Activated CD4-positive, alpha-beta T cell treated with anti-CD3 and anti-CD28 coated beads, Interleukin-2, amount 10 ng/mL, durations not matched to agents 7 days and 5 days (primary cell): ENCODE measurements at regions not wholly inside any gene's neighbourhood (a gene's known extent, or its start where the extent isn't known, plus 50 kb on each side); places are given as distances from the start of the nearest gene placed in this dataset.
"Not testable (repeated sequence)": the region's sequence is repeated elsewhere in the genome, so short reads cannot be mapped to it uniquely, and the experiment has no call there.

Source experiments
- CTCF ChIA-PET: fragments of 350-600 bp; sonication (Branson Sonifier 250); formaldehyde crosslinking; loops from one replicate; lab custom pipeline; 2021; ENCODE audit warnings: antibody characterized with exemption; lab: Charles Lee
- POLR2A ChIA-PET: fragments of 350-600 bp; sonication (Branson Sonifier 250); formaldehyde crosslinking; loops from one replicate; lab custom pipeline; 2021; ENCODE audit warnings: antibody characterized with exemption; lab: Charles Lee
- DNase-seq: peaks from one replicate; pipeline ENCODE4 v3.0.0-alpha.2; 2020
- H3K27ac Mint-ChIP-seq: one replicate; pipeline ENCODE4 v1.8.0; 2021; ENCODE audit warnings: mild to moderate bottlenecking, moderate library complexity, mixed read lengths
- H3K27me3 Mint-ChIP-seq: one replicate; pipeline ENCODE4 v1.8.0; 2021; ENCODE audit warnings: mixed read lengths
- H3K36me3 Mint-ChIP-seq: one replicate; pipeline ENCODE4 v1.8.0; 2021; ENCODE audit warnings: low read depth, mixed read lengths
- H3K4me1 Mint-ChIP-seq: one replicate; pipeline ENCODE4 v1.8.0; 2021; ENCODE audit warnings: mixed read lengths
- H3K4me3 Mint-ChIP-seq: one replicate; pipeline ENCODE4 v1.8.0; 2021; ENCODE audit warnings: mild to moderate bottlenecking, moderate library complexity, mixed read lengths
- H3K9me3 Mint-ChIP-seq: one replicate; pipeline ENCODE4 v1.8.0; 2021; ENCODE audit warnings: mixed read lengths

- Mint-ChIP-seq H3K27me3 (peaks cover 29% of the 10 kb centered on the region), H3K4me1 (peaks cover 13% of the 10 kb centered on the region), H3K27ac (no peak overlapping the region), H3K9me3 (no peaks in the 10 kb centered on the region), H3K36me3 (no peaks in the 10 kb centered on the region), H3K4me3 (no peak overlapping the region)
- ChIA-PET CTCF (interaction anchor here (0.7 to 3.2 kb wide), 12 partner anchors 11 to 554 kb away, joined by 3 to 24 read pairs (median 4); no protein-coding TSS in a partner anchor), POLR2A (no interaction called here)
- DNase-seq, result peak; percentile 48
These were observed 684.3 kb downstream of the TMEM121 start for GRCh38 chr14:106210650-106211049.

- no peak overlapping the region for H3K27ac Mint-ChIP-seq
- no peaks in the 10 kb centered on the region for H3K36me3 Mint-ChIP-seq
- H3K27me3 Mint-ChIP-seq, result peaks cover 29% of the 10 kb centered on the region
- H3K4me1 Mint-ChIP-seq, result peaks cover 13% of the 10 kb centered on the region
- ChIA-PET POLR2A (no interaction called here), CTCF (interaction anchor here (0.8 to 3.2 kb wide), 6 partner anchors 12 to 257 kb away, joined by 3 to 24 read pairs (median 6); no protein-coding TSS in a partner anchor)
- no peaks in the 10 kb centered on the region for H3K9me3 Mint-ChIP-seq
- no peak overlapping the region for H3K4me3 Mint-ChIP-seq
- no peak for DNase-seq
These were observed 685.0 kb downstream of the TMEM121 start for GRCh38 chr14:106211334-106211900.

GRCh38 chr14:106215229-106215628 is 688.8 kb downstream of the TMEM121 start:
- Mint-ChIP-seq H3K4me1 (peaks cover 14% of the 10 kb centered on the region), H3K4me3 (no peak overlapping the region), H3K36me3 (no peaks in the 10 kb centered on the region), H3K27ac (no peak overlapping the region), H3K9me3 (no peaks in the 10 kb centered on the region), H3K27me3 (peaks cover 8% of the 10 kb centered on the region)
- no peak for DNase-seq
- POLR2A ChIA-PET, result no interaction called here
- CTCF ChIA-PET, result no interaction called here

- Mint-ChIP-seq H3K4me1 (peaks cover 8% of the 10 kb centered on the region), H3K27me3 (peaks cover 8% of the 10 kb centered on the region)
- CTCF ChIA-PET, result no interaction called here
These were observed 690.3 kb downstream of the TMEM121 start for GRCh38 chr14:106216679-106217078.

GRCh38 chr14:106218174-106218573 is 691.8 kb downstream of the TMEM121 start:
- no peak for DNase-seq
- ChIA-PET CTCF (no interaction called here), POLR2A (no interaction called here)
- Mint-ChIP-seq H3K9me3 (no peaks in the 10 kb centered on the region), H3K4me1 (peaks cover 12% of the 10 kb centered on the region), H3K36me3 (no peaks in the 10 kb centered on the region), H3K27me3 (peaks cover 8% of the 10 kb centered on the region), H3K27ac (no peak overlapping the region), H3K4me3 (no peak overlapping the region)

More at GRCh38 chr14:106216679-106217078, 690.3 kb downstream of the TMEM121 start:
- POLR2A ChIA-PET, result no interaction called here
- H3K4me3 Mint-ChIP-seq, result no peak overlapping the region
- no peaks in the 10 kb centered on the region for H3K36me3 Mint-ChIP-seq
- no peaks in the 10 kb centered on the region for H3K9me3 Mint-ChIP-seq
- no peak for DNase-seq
- no peak overlapping the region for H3K27ac Mint-ChIP-seq

- H3K4me1 Mint-ChIP-seq, result peaks cover 31% of the 10 kb centered on the region
- H3K9me3 Mint-ChIP-seq, result no peaks in the 10 kb centered on the region
- no peak overlapping the region for H3K4me3 Mint-ChIP-seq
- H3K27me3 Mint-ChIP-seq, result peaks cover 2% of the 10 kb centered on the region
- ChIA-PET CTCF (no interaction called here), POLR2A (no interaction called here)
- H3K36me3 Mint-ChIP-seq, result peaks cover 5% of the 10 kb centered on the region
- H3K27ac Mint-ChIP-seq, result no peak overlapping the region
- no peak for DNase-seq
These were observed 695.9 kb downstream of the TMEM121 start for GRCh38 chr14:106222311-106222710.

GRCh38 chr14:106222731-106223130 is 696.3 kb downstream of the TMEM121 start:
- peaks cover 31% of the 10 kb centered on the region for H3K4me1 Mint-ChIP-seq
- peaks cover 2% of the 10 kb centered on the region for H3K27me3 Mint-ChIP-seq
- ChIA-PET POLR2A (no interaction called here), CTCF (interaction anchor here (0.5 to 1.3 kb wide), 4 partner anchors 19 to 441 kb away, joined by 3 to 5 read pairs (median 3); no protein-coding TSS in a partner anchor)
- DNase-seq, result no peak
- H3K9me3 Mint-ChIP-seq, result no peaks in the 10 kb centered on the region
- H3K36me3 Mint-ChIP-seq, result peaks cover 5% of the 10 kb centered on the region
- H3K27ac Mint-ChIP-seq, result peak overlapping the region; percentile 79
- no peak overlapping the region for H3K4me3 Mint-ChIP-seq

- peaks cover 46% of the 10 kb centered on the region for H3K4me1 Mint-ChIP-seq
- no peak overlapping the region for H3K27ac Mint-ChIP-seq
- CTCF ChIA-PET, result interaction anchor here (1.0 to 2.0 kb wide), 4 partner anchors 29 to 189 kb away, joined by 3 to 9 read pairs (median 4); no protein-coding TSS in a partner anchor
- POLR2A ChIA-PET, result no interaction called here
- no peaks in the 10 kb centered on the region for H3K27me3 Mint-ChIP-seq
- no peak overlapping the region for H3K4me3 Mint-ChIP-seq
- no peak for DNase-seq
- H3K9me3 Mint-ChIP-seq, result peaks cover 2% of the 10 kb centered on the region
- H3K36me3 Mint-ChIP-seq, result peaks cover 6% of the 10 kb centered on the region
These were observed 701.4 kb downstream of the TMEM121 start for GRCh38 chr14:106227793-106228192.

- H3K27me3 Mint-ChIP-seq, result no peaks in the 10 kb centered on the region
- H3K36me3 Mint-ChIP-seq, result peaks cover 6% of the 10 kb centered on the region
- peak; percentile 68 for DNase-seq
- peak overlapping the region; percentile 61 for H3K4me3 Mint-ChIP-seq
- H3K4me1 Mint-ChIP-seq, result peaks cover 43% of the 10 kb centered on the region
- ChIA-PET CTCF (interaction anchor here (0.8 to 2.0 kb wide), 5 partner anchors 28 to 188 kb away, joined by 3 to 9 read pairs (median 4); no protein-coding TSS in a partner anchor), POLR2A (no interaction called here)
- peaks cover 2% of the 10 kb centered on the region for H3K9me3 Mint-ChIP-seq
- H3K27ac Mint-ChIP-seq, result peak overlapping the region; percentile 90
These were observed 702.3 kb downstream of the TMEM121 start for GRCh38 chr14:106228541-106229158.

GRCh38 chr14:106230071-106230470 is 703.7 kb downstream of the TMEM121 start:
- no peaks in the 10 kb centered on the region for H3K27me3 Mint-ChIP-seq
- H3K4me1 Mint-ChIP-seq, result peaks cover 42% of the 10 kb centered on the region
- peaks cover 2% of the 10 kb centered on the region for H3K36me3 Mint-ChIP-seq
- peaks cover 2% of the 10 kb centered on the region for H3K9me3 Mint-ChIP-seq
- H3K27ac Mint-ChIP-seq, result no peak overlapping the region
- ChIA-PET POLR2A (interaction anchor here (0.6 kb wide), 1 partner anchor 11 kb away, joined by 3 read pairs; no protein-coding TSS in a partner anchor), CTCF (interaction anchor here (0.7 to 2.0 kb wide), 3 partner anchors 60 to 78 kb away, joined by 3 to 9 read pairs (median 3); no protein-coding TSS in a partner anchor)
- no peak for DNase-seq
- H3K4me3 Mint-ChIP-seq, result no peak overlapping the region

GRCh38 chr14:106233191-106233590 is 706.8 kb downstream of the TMEM121 start:
- DNase-seq, H3K4me3 Mint-ChIP-seq, H3K9me3 Mint-ChIP-seq, H3K27ac Mint-ChIP-seq, POLR2A ChIA-PET, H3K36me3 Mint-ChIP-seq: not testable (repeated sequence)
- Mint-ChIP-seq H3K27me3 (peaks cover 11% of the 10 kb centered on the region), H3K4me1 (peaks cover 40% of the 10 kb centered on the region)
- CTCF ChIA-PET, result interaction anchor here (1.2 to 1.8 kb wide), 3 partner anchors 23 to 184 kb away, joined by 3 to 4 read pairs (median 3); no protein-coding TSS in a partner anchor

GRCh38 chr14:106234525-106235254 is 708.3 kb downstream of the TMEM121 start:
- peak; percentile 13 for DNase-seq
- CTCF ChIA-PET, result interaction anchor here (0.7 to 1.9 kb wide), 5 partner anchors 11 to 183 kb away, joined by 3 to 5 read pairs (median 3); no protein-coding TSS in a partner anchor
- POLR2A ChIA-PET, H3K4me3 Mint-ChIP-seq, H3K36me3 Mint-ChIP-seq, H3K9me3 Mint-ChIP-seq: not testable (repeated sequence)
- peaks cover 30% of the 10 kb centered on the region for H3K4me1 Mint-ChIP-seq
- H3K27ac Mint-ChIP-seq, result peak overlapping the region; percentile 37
- H3K27me3 Mint-ChIP-seq, result peaks cover 21% of the 10 kb centered on the region
